GM21529 (cell line): ENCODE measurements at regions not wholly inside any gene's neighbourhood (a gene's known extent, or its start where the extent isn't known, plus 50 kb on each side); places are given as distances from the start of the nearest gene placed in this dataset.

Experiments used
- ATAC-seq: cut with Tn5 transposase; IDR thresholded peaks from one replicate; pipeline ENCODE4 v1.9.1; 2021; ENCODE audit not compliant: unreplicated experiment

DNA sequence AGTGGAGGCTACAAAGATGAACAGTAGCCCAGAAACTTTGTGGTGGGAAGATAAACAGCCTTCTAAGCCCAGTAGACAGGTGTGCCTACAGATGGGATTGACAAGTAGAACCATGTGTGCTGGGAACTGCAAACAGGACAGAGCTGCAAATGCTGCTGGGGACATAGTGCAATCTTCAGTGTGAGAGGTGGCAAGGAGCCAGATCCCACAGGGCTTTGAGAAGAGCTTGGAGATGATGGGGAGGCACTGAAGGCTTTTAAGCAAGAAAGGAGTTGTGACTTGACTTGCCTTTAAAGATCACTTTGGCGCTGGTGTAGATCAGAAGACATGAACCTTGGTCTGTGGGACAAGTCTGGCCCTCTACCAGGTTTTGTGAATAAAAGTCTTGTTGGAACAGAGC is 675.2 kb downstream of the ACTL7B start:
- ATAC-seq, result no peak

DNA sequence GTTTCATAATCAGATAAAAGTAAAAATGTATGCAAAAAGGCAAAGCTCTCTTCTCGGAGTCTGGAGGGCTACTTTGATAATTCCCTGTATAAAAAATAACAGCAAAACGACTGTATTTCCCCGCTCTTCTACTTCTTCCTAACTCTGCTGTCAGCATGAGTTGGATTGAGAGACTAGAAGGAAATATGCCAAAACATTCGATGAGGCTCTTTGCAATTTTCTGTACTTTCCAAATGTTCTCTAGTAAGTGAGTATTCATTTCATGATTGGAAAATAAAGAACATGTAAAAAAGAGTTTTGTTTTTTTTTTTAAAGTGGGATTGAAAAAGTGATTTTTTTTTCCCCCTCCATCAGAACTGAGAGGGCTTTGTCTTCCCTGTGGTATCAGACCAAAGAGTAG is 677.5 kb downstream of the ACTL7B start:
- no peak for ATAC-seq

DNA sequence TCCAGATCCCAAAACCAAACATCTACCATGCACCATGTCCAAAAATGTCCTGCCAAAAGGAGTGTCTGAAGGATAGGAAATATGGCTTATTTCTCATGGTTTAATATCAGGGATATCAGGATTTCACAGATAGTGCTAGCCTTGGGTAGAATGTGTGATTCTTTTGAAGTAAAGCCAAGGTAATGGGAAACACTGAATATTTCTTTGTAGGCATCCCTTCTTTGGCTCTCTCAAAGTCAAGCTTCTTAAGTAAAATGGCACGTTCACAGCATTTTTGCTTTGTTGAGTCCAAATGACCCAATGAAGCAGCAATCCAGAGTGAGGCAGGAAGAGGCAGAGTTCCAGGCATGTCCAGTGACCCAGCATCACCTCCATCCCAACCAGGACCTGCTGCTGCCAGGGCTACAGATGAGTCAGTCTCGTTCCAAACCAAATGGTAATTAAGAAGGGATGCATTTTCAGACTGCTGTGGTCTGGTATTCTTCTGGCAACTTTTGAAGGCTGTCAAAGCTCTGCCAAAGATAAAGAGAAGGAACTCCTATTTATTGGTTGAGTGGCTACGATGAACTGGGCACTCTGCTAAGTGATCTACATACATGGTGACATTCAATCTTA is 678.8 kb upstream of the KLF4 start:
- ATAC-seq, result no peak

- ATAC-seq, result no peak
Observed at GRCh38 chr9:108167136-108167900, 677.7 kb upstream of the KLF4 start.

GRCh38 chr9:108166519-108166918 is 677.0 kb upstream of the KLF4 start:
- no peak for ATAC-seq

- ATAC-seq, result no peak
Observed at GRCh38 chr9:108163321-108164005, 673.9 kb upstream of the KLF4 start.

GRCh38 chr9:108162664-108163063 is 673.1 kb upstream of the KLF4 start:
- ATAC-seq, result no peak

GRCh38 chr9:108161503-108161902 is 671.9 kb upstream of the KLF4 start:
- no peak for ATAC-seq

- no peak for ATAC-seq
Observed at GRCh38 chr9:108160706-108161355, 671.3 kb upstream of the KLF4 start.

- ATAC-seq, result no peak
Observed at GRCh38 chr9:108160039-108160438, 670.5 kb upstream of the KLF4 start.

DNA sequence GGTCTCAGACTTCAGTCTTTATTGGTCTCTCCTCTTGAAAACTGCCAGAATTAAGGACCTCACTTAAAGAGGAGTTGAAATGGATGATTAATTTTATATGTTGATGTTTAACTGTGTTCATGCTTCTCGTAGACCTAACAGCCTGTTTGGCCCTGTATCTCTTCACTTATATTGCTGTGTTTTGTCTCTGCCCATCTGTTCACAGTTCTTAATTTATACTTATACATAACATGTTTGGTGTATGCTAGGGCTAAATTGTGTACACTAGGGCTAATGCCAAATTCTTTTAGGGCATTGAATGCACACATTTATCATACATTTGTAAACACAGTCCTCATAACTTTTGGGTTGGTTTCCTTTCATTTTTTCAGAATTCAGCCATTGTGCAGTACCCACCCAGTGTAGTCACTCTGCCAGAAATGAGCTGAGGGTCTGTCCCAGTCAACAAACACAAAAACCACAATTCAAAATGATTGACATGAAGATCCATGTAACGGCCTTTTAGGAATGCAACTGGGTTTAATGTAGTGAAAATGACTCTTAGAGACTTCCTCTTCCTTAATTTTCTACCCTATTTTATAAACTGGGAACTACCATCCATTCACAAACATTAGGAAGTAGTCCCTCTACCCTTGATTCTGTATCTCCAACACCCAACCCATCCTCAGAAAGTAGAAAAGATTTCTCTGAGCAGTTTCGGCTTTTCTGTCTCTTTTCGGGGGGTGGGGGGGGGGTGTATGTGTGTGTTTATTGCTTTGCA is 668.8 kb upstream of the KLF4 start:
- no peak for ATAC-seq

- ATAC-seq, result no peak
Observed at GRCh38 chr9:108156270-108156998, 666.9 kb upstream of the KLF4 start.

- no peak for ATAC-seq
Observed at GRCh38 chr9:108153416-108153815, 663.8 kb upstream of the KLF4 start.

DNA sequence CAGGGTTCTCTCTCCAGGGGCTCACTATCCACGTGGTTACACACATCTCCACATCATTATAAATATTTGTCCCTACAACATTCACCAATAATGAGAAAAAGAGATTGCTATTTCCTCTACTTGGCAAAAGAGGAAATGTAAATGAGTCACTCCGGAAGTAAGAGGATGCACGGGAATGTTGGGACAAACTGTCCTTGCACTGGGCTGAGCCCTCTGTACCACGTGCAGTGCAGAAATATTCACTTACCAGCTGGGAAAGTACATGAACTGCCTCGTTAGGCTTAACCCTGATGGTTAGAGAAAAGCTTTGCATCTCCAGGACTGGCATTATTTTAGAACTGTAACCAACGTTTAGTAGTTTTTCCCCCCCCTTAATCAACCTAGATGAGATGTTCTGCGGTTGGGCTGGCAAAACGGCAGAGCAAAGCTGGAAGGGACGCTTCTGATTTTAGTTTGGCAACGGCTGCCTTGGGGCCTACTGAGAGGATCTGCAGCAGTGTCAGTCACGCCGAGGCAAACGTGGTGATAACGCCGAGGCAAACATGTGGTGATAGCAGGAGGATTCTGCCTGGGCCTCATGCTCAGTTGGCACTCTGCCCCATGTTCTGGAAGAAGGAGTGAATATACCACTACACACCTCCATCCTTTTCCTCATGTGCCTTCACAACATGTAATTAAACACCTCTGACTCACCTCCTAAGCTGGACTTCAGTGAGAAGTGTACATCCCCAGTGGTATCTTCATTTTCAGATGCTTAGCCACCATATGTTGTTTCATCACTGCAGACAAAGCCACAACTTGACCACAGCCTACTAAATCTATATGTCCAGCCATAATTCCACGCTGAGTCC is 661.4 kb upstream of the KLF4 start:
- ATAC-seq, result no peak

DNA sequence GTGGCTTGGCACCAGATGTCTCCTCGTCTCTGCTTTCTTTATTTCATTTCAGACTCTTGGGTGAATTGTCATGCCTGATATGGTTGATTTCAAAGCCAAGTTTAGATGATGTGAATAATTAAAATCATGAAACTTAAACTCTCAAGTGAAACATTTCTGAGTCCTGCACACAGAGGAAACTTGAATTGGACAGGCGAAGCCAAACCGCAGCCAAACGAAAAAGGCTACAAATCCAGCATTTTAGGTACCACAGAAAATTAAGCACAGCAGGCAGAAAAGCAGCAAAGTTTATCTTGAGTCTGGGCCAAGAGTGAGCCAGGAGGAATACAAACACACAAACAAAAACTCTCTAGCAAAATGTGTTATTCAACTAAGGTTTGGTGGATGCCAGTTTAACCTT is 659.8 kb upstream of the KLF4 start:
- no peak for ATAC-seq

GRCh38 chr9:108142504-108143201 is 653.1 kb upstream of the KLF4 start:
- no peak for ATAC-seq

DNA sequence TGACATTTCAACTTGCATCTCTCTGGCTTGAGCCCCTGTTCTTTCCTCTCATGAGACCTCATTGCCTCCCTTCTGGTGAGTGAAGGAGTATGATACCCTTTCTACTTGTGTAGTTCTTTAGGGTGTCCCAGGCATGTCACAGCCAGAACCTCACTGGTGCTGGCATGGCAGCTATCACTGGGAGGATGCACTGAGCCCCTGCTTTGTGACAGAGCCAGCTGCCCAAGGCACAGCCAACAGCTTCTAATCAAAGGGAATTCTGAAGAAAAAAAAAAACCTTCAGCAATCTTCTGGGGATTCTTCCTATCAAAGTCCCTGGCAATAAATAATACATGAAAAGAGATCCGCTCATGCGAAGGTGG is 652.6 kb upstream of the KLF4 start:
- no peak for ATAC-seq

DNA sequence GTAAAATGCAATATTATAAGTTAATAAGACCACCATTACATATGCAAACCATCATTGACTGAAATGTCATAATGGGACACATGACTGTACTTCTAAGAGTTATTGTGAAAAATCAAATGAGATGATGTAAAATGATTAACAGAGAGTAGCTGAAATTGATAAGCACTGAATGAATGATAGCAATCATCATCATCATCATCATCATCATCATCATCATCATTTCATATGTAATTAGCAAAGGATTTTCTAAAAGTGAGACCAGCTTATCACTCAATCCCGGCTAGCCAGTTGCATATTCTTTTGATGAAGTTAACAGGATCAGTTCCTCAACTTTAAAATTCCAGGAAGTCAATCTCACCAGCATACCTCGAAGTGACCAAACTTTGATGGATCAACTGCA is 650.3 kb upstream of the KLF4 start:
- ATAC-seq, result no peak

GRCh38 chr9:108138516-108138915 is 648.9 kb upstream of the KLF4 start:
- no peak for ATAC-seq
